ENCODE measurements at regions not wholly inside any gene's neighbourhood (a gene's known extent, or its start where the extent isn't known, plus 50 kb on each side); places are given as distances from the start of the nearest gene placed in this dataset.

DNA sequence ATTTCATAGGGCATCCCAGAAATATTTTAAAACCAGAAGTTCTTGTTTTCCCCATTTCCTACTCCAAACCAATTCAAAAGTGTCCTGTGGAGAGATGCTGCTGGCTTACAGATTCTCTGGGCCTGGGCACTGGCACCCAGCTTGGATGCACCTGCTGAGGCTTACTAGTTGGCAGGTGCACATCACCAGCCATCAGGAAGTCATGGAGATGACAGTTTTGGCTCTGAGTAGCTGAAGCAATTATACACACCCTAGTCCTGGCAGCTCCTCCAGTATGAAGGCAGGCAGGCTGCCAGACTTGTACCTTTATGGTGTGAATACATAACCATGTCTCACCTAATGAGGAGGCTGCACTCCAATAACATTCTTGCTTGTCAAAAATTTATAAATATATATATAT is 276.6 kb upstream of the GHITM start (continued):
- TF ChIP-seq TBP (IDR thresholded peaks at IDR 0.05; ENCODE audit: low read depth, low read length): no peak
- TF ChIP-seq CREB1 (IDR thresholded peaks at IDR 0.05): no peak
- no peak for TF ChIP-seq CBX5 (IDR thresholded peaks at IDR 0.05; ENCODE audit: low read depth, low read length)
- no peak for TF ChIP-seq TAF7 (optimal IDR thresholded peaks at IDR 0.05; ENCODE audit: borderline replicate concordance, low read depth, low read length)
- TF ChIP-seq CHD7 (IDR thresholded peaks at IDR 0.05; ENCODE audit: insufficient replicate concordance, low read length): no peak
- TF ChIP-seq, protein P1, sequence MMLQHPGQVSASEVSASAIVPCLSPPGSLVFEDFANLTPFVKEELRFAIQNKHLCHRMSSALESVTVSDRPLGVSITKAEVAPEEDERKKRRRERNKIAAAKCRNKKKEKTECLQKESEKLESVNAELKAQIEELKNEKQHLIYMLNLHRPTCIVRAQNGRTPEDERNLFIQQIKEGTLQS (IDR thresholded peaks at IDR 0.05; ENCODE audit: insufficient read depth, low read depth, low read length): no peak
